ENCODE measurements at regions not wholly inside any gene's neighbourhood (a gene's known extent, or its start where the extent isn't known, plus 50 kb on each side); places are given as distances from the start of the nearest gene placed in this dataset.
A peak's percentile ranks its signal among the peaks of the same experiment; 100 is the strongest.

GRCh38 chr2:60321816-60322215, 231.6 kb downstream of the BCL11A start:
- DNase-seq: no peak

- DNase-seq: no peak
Observed at GRCh38 chr2:60320724-60321123, 232.7 kb downstream of the BCL11A start.

DNA sequence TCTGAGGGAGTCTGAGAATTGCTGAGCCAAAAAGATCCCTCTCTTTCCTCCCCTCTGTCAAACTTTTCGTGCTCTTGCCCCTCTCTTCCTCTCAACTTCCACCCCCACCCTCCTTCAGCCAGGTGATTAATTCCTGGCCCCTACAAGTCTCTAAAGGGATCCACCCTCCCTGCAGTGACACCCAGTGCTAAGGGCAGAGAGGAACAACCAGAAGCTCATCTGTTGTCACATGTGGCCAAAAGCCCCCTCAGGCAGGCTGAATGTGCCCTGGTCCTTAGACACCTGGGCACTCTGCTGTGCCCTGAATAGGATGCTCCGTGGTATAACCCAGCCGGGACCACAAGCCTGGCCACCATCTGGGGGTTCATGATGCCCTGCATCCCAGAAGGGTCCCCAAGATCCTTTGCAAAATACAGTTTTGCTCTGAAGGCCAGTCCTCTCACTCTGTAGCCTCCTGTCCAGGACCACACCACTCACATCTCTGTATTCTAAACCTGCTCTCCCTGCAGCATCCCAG, 234.4 kb downstream of the BCL11A start:
- no peak for DNase-seq

GRCh38 chr2:60318544-60318943, 234.9 kb downstream of the BCL11A start:
- no peak for DNase-seq

DNA sequence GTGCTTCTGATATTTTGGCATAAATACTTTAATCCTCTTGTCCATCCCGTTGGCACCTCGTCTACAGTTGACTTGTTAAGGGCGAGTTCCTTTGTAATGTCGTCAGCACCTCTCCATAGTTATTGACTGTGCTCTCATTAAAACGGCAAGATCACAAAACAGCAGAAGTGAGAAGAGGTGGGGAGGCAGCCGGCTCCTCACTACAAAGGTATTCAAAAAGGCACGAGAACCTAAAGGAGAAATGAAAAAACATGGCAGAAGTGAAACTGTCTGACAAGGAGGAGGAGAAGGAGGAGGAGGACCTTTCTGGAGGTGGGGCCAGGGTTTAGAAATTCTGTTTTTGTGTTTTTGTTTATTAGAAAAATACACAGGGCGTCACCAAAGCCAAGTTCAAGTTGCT, 235.6 kb downstream of the BCL11A start:
- no peak for DNase-seq

DNA sequence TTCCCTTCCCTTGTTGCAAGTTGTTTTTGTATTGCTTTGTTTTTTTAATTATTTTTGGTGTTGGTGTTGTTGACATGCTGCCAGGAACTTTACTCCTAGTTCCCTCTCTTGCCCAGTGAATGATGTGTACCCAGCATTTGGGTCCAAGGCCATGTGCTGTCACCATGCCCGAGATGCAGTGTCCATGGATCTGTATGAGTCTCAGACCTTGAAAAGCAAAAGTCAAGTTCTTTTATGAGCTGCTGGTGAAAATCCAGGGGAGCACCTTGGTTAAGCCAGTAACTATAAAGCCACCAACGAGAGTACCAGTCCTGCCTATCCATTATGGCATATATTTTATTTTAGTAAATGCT, 236.4 kb downstream of the BCL11A start:
- no peak for DNase-seq

GRCh38 chr2:60316381-60317033, 236.9 kb downstream of the BCL11A start:
- peak; percentile 38 for DNase-seq

- no peak for DNase-seq
Observed at GRCh38 chr2:60313470-60314172, 239.8 kb downstream of the BCL11A start.

GRCh38 chr2:60312618-60313017, 240.8 kb downstream of the BCL11A start:
- no peak for DNase-seq

DNA sequence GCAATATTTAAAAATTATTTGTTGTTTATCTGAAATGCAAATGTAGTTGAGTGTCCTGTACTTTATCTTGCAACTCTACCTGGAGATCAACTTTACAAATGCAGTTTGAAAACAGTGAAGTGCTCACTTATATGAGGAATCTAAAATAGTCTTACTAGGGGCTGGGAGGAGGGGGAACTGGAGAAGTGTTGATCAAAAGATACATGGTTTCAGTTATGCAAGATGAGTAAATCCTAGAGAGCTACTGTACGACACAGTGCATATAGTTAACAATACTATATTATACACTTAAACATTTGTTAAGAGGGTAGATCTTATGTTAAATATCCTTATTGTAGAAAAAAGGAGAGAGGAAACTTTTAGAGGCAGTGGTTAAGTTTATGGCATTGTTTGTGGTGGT, 241.9 kb downstream of the BCL11A start:
- no peak for DNase-seq

GRCh38 chr2:60309941-60310660, 243.4 kb downstream of the BCL11A start:
- no peak for DNase-seq

DNA sequence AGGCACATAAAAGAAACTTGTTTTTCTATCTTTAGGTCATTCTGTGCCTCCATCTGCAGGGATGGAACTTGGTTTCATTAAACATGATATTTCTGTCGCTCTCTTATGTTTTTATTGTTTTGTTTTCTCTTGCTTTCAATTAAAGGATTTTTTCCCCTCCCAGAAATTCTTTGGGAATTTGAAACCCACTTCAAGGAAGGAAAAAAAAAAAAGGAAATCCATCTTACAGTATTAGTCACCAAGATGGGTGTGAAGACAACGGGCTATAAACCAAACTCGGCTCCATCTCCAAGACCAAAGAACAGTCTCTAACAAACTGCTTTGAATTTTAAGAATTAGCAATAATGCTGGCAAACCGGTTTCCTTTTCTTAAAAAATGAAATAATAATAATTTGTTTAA, 244.1 kb downstream of the BCL11A start:
- DNase-seq: no peak

GRCh38 chr2:60306267-60306861, 247.1 kb downstream of the BCL11A start:
- DNase-seq: peak; percentile 38

- DNase-seq: no peak
Observed at GRCh38 chr2:60303680-60304079, 249.8 kb downstream of the BCL11A start.

- DNase-seq: no peak
Observed at GRCh38 chr2:60302377-60303126, 250.9 kb downstream of the BCL11A start.

DNA sequence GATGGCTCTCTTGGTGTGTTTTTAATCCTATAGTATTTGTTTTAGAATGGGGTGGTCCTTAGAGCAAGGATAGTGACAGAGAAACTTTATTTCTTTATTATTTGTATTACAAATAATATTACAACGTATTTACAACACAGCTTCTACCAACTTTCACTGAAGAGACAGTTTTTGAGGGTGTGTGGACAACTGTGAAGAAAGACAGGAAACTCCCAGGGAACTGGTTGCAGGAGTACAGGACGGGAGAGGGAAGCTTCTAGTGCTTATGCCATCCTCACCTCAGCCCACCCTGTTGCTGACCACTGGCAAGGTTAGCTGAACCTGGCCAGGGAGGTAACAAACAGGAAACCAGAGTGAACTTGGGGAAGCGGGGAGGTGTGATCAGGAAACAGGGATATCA, 251.7 kb downstream of the BCL11A start:
- DNase-seq: no peak

GRCh38 chr2:60299179-60299578, 254.3 kb downstream of the BCL11A start:
- no peak for DNase-seq

GRCh38 chr2:60298006-60298696, 255.3 kb downstream of the BCL11A start:
- no peak for DNase-seq

GRCh38 chr2:60297296-60298005, 256.0 kb downstream of the BCL11A start:
- no peak for DNase-seq

- no peak for DNase-seq
Observed at GRCh38 chr2:60296219-60296955, 257.1 kb downstream of the BCL11A start.
